Testis (tissue), 2 donors: ENCODE measurements at regions not wholly inside any gene's neighbourhood (a gene's known extent, or its start where the extent isn't known, plus 50 kb on each side); places are given as distances from the start of the nearest gene placed in this dataset.

Source experiments
- POLR2A ChIP-seq: fragments of 450-650 bp; IDR thresholded peaks from one replicate; pipeline ENCODE4 v1.6.1; 2017; ENCODE audit warnings: antibody characterized with exemption, mild to moderate bottlenecking, moderate library complexity
- TF ChIP-seq, protein P1 (sequence below), 3 experiments: fragments of 450-650 bp in 2 of 3; fragments of 200-600 bp in 1 of 3; sonication (generic) in 1 of 3; IDR thresholded peaks; one replicate each; pipeline ENCODE4 v1.5.1; 2016 to 2019; ENCODE audit warnings: antibody characterized with exemption in 3 of 3, mild to moderate bottlenecking in 2 of 3, moderate library complexity in 1 of 3

DNA sequence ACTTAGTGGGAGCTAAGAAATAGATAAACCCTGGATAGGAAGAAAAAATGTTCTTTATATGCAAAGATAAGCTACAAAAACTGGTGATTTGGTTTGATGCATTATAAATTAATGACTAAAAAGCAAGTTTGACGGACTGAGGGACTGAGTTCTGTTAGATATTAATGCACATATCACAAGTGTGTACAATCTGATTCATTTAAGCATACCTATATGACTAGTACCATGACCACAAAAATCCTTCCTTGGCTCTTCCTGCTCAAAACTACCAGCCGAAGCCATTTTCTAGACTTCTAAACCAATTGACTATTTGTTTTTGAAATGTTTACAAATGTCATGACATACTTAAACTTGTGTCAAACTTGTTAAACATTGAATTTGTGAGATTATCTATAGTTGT lies 374.5 kb upstream of the MON1B start:
- TF ChIP-seq, protein P1, sequence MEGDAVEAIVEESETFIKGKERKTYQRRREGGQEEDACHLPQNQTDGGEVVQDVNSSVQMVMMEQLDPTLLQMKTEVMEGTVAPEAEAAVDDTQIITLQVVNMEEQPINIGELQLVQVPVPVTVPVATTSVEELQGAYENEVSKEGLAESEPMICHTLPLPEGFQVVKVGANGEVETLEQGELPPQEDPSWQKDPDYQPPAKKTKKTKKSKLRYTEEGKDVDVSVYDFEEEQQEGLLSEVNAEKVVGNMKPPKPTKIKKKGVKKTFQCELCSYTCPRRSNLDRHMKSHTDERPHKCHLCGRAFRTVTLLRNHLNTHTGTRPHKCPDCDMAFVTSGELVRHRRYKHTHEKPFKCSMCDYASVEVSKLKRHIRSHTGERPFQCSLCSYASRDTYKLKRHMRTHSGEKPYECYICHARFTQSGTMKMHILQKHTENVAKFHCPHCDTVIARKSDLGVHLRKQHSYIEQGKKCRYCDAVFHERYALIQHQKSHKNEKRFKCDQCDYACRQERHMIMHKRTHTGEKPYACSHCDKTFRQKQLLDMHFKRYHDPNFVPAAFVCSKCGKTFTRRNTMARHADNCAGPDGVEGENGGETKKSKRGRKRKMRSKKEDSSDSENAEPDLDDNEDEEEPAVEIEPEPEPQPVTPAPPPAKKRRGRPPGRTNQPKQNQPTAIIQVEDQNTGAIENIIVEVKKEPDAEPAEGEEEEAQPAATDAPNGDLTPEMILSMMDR (IDR thresholded peaks at IDR 0.05): no peak
- TF ChIP-seq POLR2A: no peak
